ENCODE measurements at regions not wholly inside any gene's neighbourhood (a gene's known extent, or its start where the extent isn't known, plus 50 kb on each side); places are given as distances from the start of the nearest gene placed in this dataset.

GRCh38 chr4:124206779-124207605 lies 505.5 kb downstream of the ANKRD50 start:
- no peak for DNase-seq (ENCODE audit: low read depth)
- TF ChIP-seq CTCF (IDR thresholded peaks at IDR 0.05; ENCODE audit: insufficient read depth, low read depth, low read length, missing control alignments) = no peak
- no peak overlapping the region for H3K4me3 ChIP-seq (ENCODE audit: low read depth, low read length)

- no peak for TF ChIP-seq CTCF (IDR thresholded peaks at IDR 0.05; ENCODE audit: insufficient read depth, low read depth, low read length, missing control alignments)
- DNase-seq (ENCODE audit: low read depth) = no peak
- H3K4me3 ChIP-seq (ENCODE audit: low read depth, low read length) = no peak overlapping the region
Measured at GRCh38 chr4:124209211-124209610, 503.3 kb downstream of the ANKRD50 start.

GRCh38 chr4:124209626-124210025 lies 502.9 kb downstream of the ANKRD50 start:
- TF ChIP-seq CTCF (IDR thresholded peaks at IDR 0.05; ENCODE audit: insufficient read depth, low read depth, low read length, missing control alignments) = no peak
- H3K4me3 ChIP-seq (ENCODE audit: low read depth, low read length) = no peak overlapping the region
- no peak for DNase-seq (ENCODE audit: low read depth)

- no peak for DNase-seq (ENCODE audit: low read depth)
- H3K4me3 ChIP-seq (ENCODE audit: low read depth, low read length) = no peak overlapping the region
- TF ChIP-seq CTCF (IDR thresholded peaks at IDR 0.05; ENCODE audit: insufficient read depth, low read depth, low read length, missing control alignments) = no peak
Measured at GRCh38 chr4:124210746-124211145, 501.8 kb downstream of the ANKRD50 start.

- no peak for DNase-seq (ENCODE audit: low read depth)
- TF ChIP-seq CTCF (IDR thresholded peaks at IDR 0.05; ENCODE audit: insufficient read depth, low read depth, low read length, missing control alignments) = no peak
- H3K4me3 ChIP-seq (ENCODE audit: low read depth, low read length) = no peak overlapping the region
Measured at GRCh38 chr4:124212815-124213630, 499.5 kb downstream of the ANKRD50 start.

- DNase-seq (ENCODE audit: low read depth) = no peak
- no peak for TF ChIP-seq CTCF (IDR thresholded peaks at IDR 0.05; ENCODE audit: insufficient read depth, low read depth, low read length, missing control alignments)
- H3K4me3 ChIP-seq (ENCODE audit: low read depth, low read length) = no peak overlapping the region
Measured at GRCh38 chr4:124219389-124219788, 493.1 kb downstream of the ANKRD50 start.

All from GM12865 (cell line).